Smooth muscle cell (in vitro differentiated cells): ENCODE measurements at regions not wholly inside any gene's neighbourhood (a gene's known extent, or its start where the extent isn't known, plus 50 kb on each side); places are given as distances from the start of the nearest gene placed in this dataset.

Source experiments
- DNase-seq: peaks from one replicate; lab custom pipeline; 2025; ENCODE audit not compliant: unreplicated experiment; lab: John Stamatoyannopoulos, UW
- H2AFZ ChIP-seq: fragments of 200-600 bp; sonication (generic); 2 replicates; pipeline ENCODE4 v1.6.0; 2016; ENCODE audit warnings: antibody characterized with exemption, low read depth, mild to moderate bottlenecking
- H3F3A ChIP-seq: fragments of 200-600 bp; sonication (generic); 2 replicates; pipeline ENCODE4 v1.6.0; 2017; ENCODE audit warnings: antibody characterized with exemption, low read depth
- H3K27ac ChIP-seq: fragments of 200-600 bp; sonication (generic); 2 replicates; pipeline ENCODE4 v1.5.1; 2016; ENCODE audit warnings: low read depth, mild to moderate bottlenecking
- H3K27me3 ChIP-seq: fragments of 200-600 bp; sonication (generic); 2 replicates; pipeline ENCODE4 v1.6.1; 2016; ENCODE audit warnings: low read depth, mild to moderate bottlenecking
- H3K36me3 ChIP-seq: fragments of 200-600 bp; sonication (generic); 2 replicates; pipeline ENCODE4 v1.5.1; 2016; ENCODE audit warnings: low read depth
- H3K4me1 ChIP-seq: fragments of 200-600 bp; sonication (generic); 2 replicates; pipeline ENCODE4 v1.5.1; 2016; ENCODE audit warnings: low read depth
- H3K4me2 ChIP-seq: fragments of 200-600 bp; sonication (generic); 2 replicates; pipeline ENCODE4 v1.6.0; 2016; ENCODE audit warnings: mild to moderate bottlenecking
- H3K4me3 ChIP-seq: fragments of 200-600 bp; sonication (generic); 2 replicates; pipeline ENCODE4 v1.5.1; 2016; ENCODE audit warnings: mild to moderate bottlenecking
- H3K79me2 ChIP-seq: fragments of 200-600 bp; sonication (generic); 2 replicates; pipeline ENCODE4 v1.6.0; 2016; ENCODE audit warnings: low read depth, mild to moderate bottlenecking
- H3K9ac ChIP-seq: fragments of 200-600 bp; sonication (generic); 2 replicates; pipeline ENCODE4 v1.6.0; 2016; ENCODE audit warnings: low read depth
- H3K9me3 ChIP-seq: fragments of 200-600 bp; sonication (generic); replicated peaks from 2 replicates; pipeline ENCODE4 v1.5.1; 2016; ENCODE audit warnings: low read depth
- H4K20me1 ChIP-seq: fragments of 200-600 bp; sonication (generic); 2 replicates; pipeline ENCODE4 v1.6.0; 2016; ENCODE audit warnings: low read depth
- CTCF ChIP-seq: fragments of 200-600 bp; sonication (generic); IDR thresholded peaks from 2 replicates; pipeline ENCODE4 v1.5.1; 2017; ENCODE audit warnings: borderline replicate concordance, mild to moderate bottlenecking, antibody characterized with exemption; ENCODE audit not compliant: insufficient read depth, poor library complexity, severe bottlenecking
- WGBS: methylation state at CpG from one replicate; pipeline ENCODE4 v1.1.7; 2016; ENCODE audit warnings: low lambda C conversion rate; 5-methylcytosine and 5-hydroxymethylcytosine counted together

- Histone ChIP-seq H3K4me3 (no peak overlapping the region), H3K36me3 (no peaks in the 10 kb centered on the region), H3K27me3 (no peaks in the 10 kb centered on the region), H3K79me2 (no peaks in the 10 kb centered on the region), H3K4me2 (no peak overlapping the region), H3F3A (no peaks in the 10 kb centered on the region), H3K9ac (no peak overlapping the region), H3K4me1 (no peaks in the 10 kb centered on the region), H2AFZ (no peak overlapping the region), H3K9me3 (no peaks in the 10 kb centered on the region), H4K20me1 (no peaks in the 10 kb centered on the region), H3K27ac (no peak overlapping the region)
- WGBS = 96% methylated on average over 1 of the region's 1 CpG
- no peak for TF ChIP-seq CTCF
- no peak for DNase-seq
Measured at GRCh38 chr9:17942498-17942897, 363.6 kb downstream of the SH3GL2 start.

GRCh38 chr9:17955409-17955808 lies 376.5 kb downstream of the SH3GL2 start:
- Histone ChIP-seq H3K4me2 (no peak overlapping the region), H3K4me1 (no peaks in the 10 kb centered on the region), H2AFZ (no peak overlapping the region), H3K4me3 (no peak overlapping the region), H3F3A (no peaks in the 10 kb centered on the region), H4K20me1 (no peaks in the 10 kb centered on the region), H3K36me3 (no peaks in the 10 kb centered on the region), H3K27me3 (peaks cover 12% of the 10 kb centered on the region), H3K9ac (no peak overlapping the region), H3K9me3 (no peaks in the 10 kb centered on the region), H3K79me2 (no peaks in the 10 kb centered on the region), H3K27ac (no peak overlapping the region)
- no peak for TF ChIP-seq CTCF
- no peak for DNase-seq
- 85% methylated on average over 2 of the region's 2 CpGs for WGBS

GRCh38 chr9:17958363-17958762 lies 379.5 kb downstream of the SH3GL2 start:
- Histone ChIP-seq H3K9me3 (no peaks in the 10 kb centered on the region), H3K27ac (no peak overlapping the region), H3K4me1 (no peaks in the 10 kb centered on the region), H3F3A (no peaks in the 10 kb centered on the region), H3K4me2 (no peak overlapping the region), H4K20me1 (no peaks in the 10 kb centered on the region), H3K79me2 (no peaks in the 10 kb centered on the region), H3K36me3 (no peaks in the 10 kb centered on the region), H2AFZ (no peak overlapping the region), H3K9ac (no peak overlapping the region), H3K27me3 (peaks cover 12% of the 10 kb centered on the region), H3K4me3 (no peak overlapping the region)
- no peak for TF ChIP-seq CTCF
- 90% methylated on average over 2 of the region's 2 CpGs for WGBS
- DNase-seq = no peak

GRCh38 chr9:17962747-17963146 lies 383.9 kb downstream of the SH3GL2 start:
- Histone ChIP-seq H3K27me3 (peaks cover 25% of the 10 kb centered on the region), H3K27ac (no peak overlapping the region), H3K36me3 (no peaks in the 10 kb centered on the region), H3K9ac (no peak overlapping the region), H3F3A (no peaks in the 10 kb centered on the region), H3K79me2 (no peaks in the 10 kb centered on the region), H2AFZ (no peak overlapping the region), H3K4me3 (no peak overlapping the region), H3K4me2 (no peak overlapping the region), H3K4me1 (no peaks in the 10 kb centered on the region), H3K9me3 (no peaks in the 10 kb centered on the region), H4K20me1 (no peaks in the 10 kb centered on the region)
- no peak for DNase-seq
- 73% methylated on average over 3 of the region's 3 CpGs for WGBS
- TF ChIP-seq CTCF = no peak
